ENCODE measurements at regions not wholly inside any gene's neighbourhood (a gene's known extent, or its start where the extent isn't known, plus 50 kb on each side); places are given as distances from the start of the nearest gene placed in this dataset.
"Not testable (repeated sequence)": the region's sequence is repeated elsewhere in the genome, so short reads cannot be mapped to it uniquely, and the experiment has no call there.

DNA sequence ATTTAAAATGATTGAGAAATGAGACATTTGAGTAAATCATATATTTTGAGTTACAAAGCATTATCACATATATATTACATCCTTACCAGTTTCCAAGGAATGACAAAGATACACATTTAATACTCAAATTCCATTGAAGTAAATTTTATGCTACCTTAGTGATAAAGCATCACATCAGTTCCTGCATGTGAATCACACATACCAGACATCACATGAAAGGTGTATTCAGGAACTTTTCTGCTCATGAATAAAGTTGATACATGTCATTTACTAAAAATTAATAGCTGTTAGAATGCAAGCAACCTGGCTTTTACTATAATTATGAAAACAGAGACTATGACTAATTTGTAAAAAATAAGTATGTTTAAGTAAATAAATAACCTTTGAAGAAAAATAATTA, 548.8 kb upstream of the SLC39A10 start:
- Histone ChIP-seq H3K36me3 (ENCODE audit: insufficient read depth, low read length) (no peaks in the 10 kb centered on the region), H3K9me3 (ENCODE audit: low read length) (no peaks in the 10 kb centered on the region), H3K4me1 (ENCODE audit: insufficient read depth, low read length) (no peaks in the 10 kb centered on the region), H3K27ac (ENCODE audit: low read depth, low read length) (no peak overlapping the region), H3K4me3 (ENCODE audit: low read length) (no peak overlapping the region), H3K27me3 (ENCODE audit: insufficient read depth, low read length, poor library complexity, severe bottlenecking) (no peaks in the 10 kb centered on the region)
- ChIA-PET CTCF (no interaction called here), POLR2A (no interaction called here)
- Mint-ChIP-seq H3K27ac (no peak overlapping the region), H3K4me1 (no peaks in the 10 kb centered on the region), H3K9me3 (peaks cover 0 to 7% (median 2%) of the 10 kb centered on the region in 5 donors), H3K4me3 (no peak overlapping the region), H3K27me3 (no peaks in the 10 kb centered on the region), H3K36me3 (no peaks in the 10 kb centered on the region)
- DNase-seq, result no peak

DNA sequence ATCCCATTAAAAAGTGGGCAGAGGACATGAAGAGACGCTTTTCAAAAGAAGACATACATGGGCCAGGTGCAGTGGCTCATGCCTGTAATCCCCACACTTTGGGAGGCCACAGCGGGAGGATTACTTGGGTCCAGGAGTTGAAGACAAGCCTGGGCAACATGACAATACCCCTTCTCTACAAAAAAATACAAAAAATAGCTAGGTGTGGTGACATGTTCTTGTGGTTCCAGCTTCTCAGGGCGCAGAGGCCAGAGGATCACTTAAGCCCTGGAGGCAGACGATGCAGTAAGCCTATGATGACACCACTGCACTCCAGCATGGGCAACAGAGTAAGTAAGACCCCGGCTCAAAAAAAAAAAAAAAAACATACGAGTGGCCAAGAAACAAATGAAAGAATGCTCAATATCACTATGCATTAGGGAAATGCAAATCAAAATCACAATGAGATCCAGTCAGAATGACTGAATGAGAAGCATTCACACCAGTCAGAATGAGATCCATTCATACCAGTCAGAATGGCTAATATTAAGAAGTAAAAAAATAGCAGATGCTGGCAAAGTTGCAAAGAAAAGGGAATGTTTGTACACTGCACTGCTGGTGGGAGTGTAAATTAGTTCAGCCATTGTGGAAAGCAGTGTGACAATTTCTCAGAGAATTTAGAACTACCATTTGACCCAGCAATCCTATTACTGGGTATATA, 550.2 kb upstream of the SLC39A10 start:
- H3K4me3 ChIP-seq (ENCODE audit: low read length), result no peak overlapping the region
- H3K9me3 Mint-ChIP-seq, result peaks cover 0 to 2% (median 0%) of the 10 kb centered on the region in 5 donors
- POLR2A ChIA-PET, result no interaction called here
- no peak overlapping the region for H3K4me3 Mint-ChIP-seq
- H3K9me3 ChIP-seq (ENCODE audit: low read length), result no peaks in the 10 kb centered on the region
- H3K36me3 ChIP-seq (ENCODE audit: insufficient read depth, low read length), result no peaks in the 10 kb centered on the region
- H3K27ac ChIP-seq (ENCODE audit: low read depth, low read length), result no peak overlapping the region
- H3K27me3 ChIP-seq (ENCODE audit: insufficient read depth, low read length, poor library complexity, severe bottlenecking), result no peaks in the 10 kb centered on the region
- no peaks in the 10 kb centered on the region for H3K36me3 Mint-ChIP-seq
- no peaks in the 10 kb centered on the region for H3K27me3 Mint-ChIP-seq
- no peaks in the 10 kb centered on the region for H3K4me1 ChIP-seq (ENCODE audit: insufficient read depth, low read length)
- H3K27ac Mint-ChIP-seq, result no peak overlapping the region
- DNase-seq, result no peak
- CTCF ChIA-PET, result no interaction called here
- H3K4me1 Mint-ChIP-seq, result no peaks in the 10 kb centered on the region

DNA sequence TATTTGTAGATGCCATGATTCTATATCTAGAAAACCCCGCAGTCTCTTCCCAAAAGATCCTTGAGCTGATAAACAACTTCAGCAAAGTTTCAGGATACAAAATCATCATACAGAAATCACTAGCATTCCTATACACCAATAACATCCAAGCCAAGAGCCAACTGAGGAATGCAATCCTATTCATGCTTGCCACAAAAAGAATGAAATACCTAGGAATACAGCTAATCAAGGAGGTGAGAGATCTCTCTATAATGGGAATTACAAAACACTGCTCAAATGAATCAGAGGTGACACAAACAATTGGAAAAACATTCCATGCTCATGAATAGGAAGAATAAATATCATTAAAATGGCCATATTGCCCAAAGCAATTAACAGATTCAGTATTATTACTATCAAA, 551.4 kb upstream of the SLC39A10 start:
- no peak overlapping the region for H3K27ac Mint-ChIP-seq
- H3K9me3 Mint-ChIP-seq, result no peaks in the 10 kb centered on the region
- DNase-seq, result no peak
- no peak overlapping the region for H3K4me3 Mint-ChIP-seq
- no peaks in the 10 kb centered on the region for H3K36me3 Mint-ChIP-seq
- no peaks in the 10 kb centered on the region for H3K4me1 ChIP-seq (ENCODE audit: insufficient read depth, low read length)
- no peaks in the 10 kb centered on the region for H3K9me3 ChIP-seq (ENCODE audit: low read length)
- no peak overlapping the region for H3K27ac ChIP-seq (ENCODE audit: low read depth, low read length)
- H3K27me3 ChIP-seq (ENCODE audit: insufficient read depth, low read length, poor library complexity, severe bottlenecking), result no peaks in the 10 kb centered on the region
- H3K27me3 Mint-ChIP-seq, result peaks cover 0 to 1% of the 10 kb centered on the region in 2 donors
- no peak overlapping the region for H3K4me3 ChIP-seq (ENCODE audit: low read length)
- H3K4me1 Mint-ChIP-seq, result no peaks in the 10 kb centered on the region
- ChIA-PET CTCF (no interaction called here), POLR2A (no interaction called here)
- H3K36me3 ChIP-seq (ENCODE audit: insufficient read depth, low read length), result no peaks in the 10 kb centered on the region

GRCh38 chr2:195094330-195094729, 562.7 kb upstream of the SLC39A10 start:
- H3K27ac Mint-ChIP-seq, result no peak overlapping the region
- DNase-seq, result no peak
- no peaks in the 10 kb centered on the region for H3K9me3 Mint-ChIP-seq
- H3K27me3 ChIP-seq (ENCODE audit: insufficient read depth, low read length, poor library complexity, severe bottlenecking), result no peaks in the 10 kb centered on the region
- no peak overlapping the region for H3K4me3 Mint-ChIP-seq
- no peak overlapping the region for H3K27ac ChIP-seq (ENCODE audit: low read depth, low read length)
- H3K4me3 ChIP-seq (ENCODE audit: low read length), result no peak overlapping the region
- no peaks in the 10 kb centered on the region for H3K9me3 ChIP-seq (ENCODE audit: low read length)
- H3K27me3 Mint-ChIP-seq, result peaks cover 0 to 7% of the 10 kb centered on the region in 2 donors
- ChIA-PET POLR2A (no interaction called here), CTCF (no interaction called here)
- no peaks in the 10 kb centered on the region for H3K36me3 Mint-ChIP-seq
- no peaks in the 10 kb centered on the region for H3K4me1 ChIP-seq (ENCODE audit: insufficient read depth, low read length)
- H3K36me3 ChIP-seq (ENCODE audit: insufficient read depth, low read length), result no peaks in the 10 kb centered on the region
- no peaks in the 10 kb centered on the region for H3K4me1 Mint-ChIP-seq

DNA sequence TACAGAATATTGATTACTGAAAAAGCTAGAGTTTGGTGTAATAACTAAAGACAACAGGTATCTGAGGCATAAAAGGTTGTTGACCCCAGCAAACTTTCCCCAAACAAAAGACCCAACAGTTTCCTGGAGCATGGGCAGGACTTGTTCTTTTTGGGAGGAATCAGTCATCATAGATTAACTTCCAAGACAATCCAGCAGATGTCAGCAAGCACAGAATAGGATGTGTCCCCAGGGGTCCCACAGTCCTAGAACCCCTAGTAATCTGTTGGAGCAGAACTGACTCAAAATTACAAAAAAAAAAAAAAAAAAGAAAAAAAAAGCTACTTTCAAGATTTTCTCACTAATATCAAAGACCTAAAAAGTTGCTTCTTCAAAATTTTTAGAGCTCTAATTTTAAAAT, 564.7 kb upstream of the SLC39A10 start:
- H3K27ac ChIP-seq (ENCODE audit: low read depth, low read length), result no peak overlapping the region
- H3K4me1 ChIP-seq (ENCODE audit: insufficient read depth, low read length), result no peaks in the 10 kb centered on the region
- Mint-ChIP-seq H3K4me1 (no peaks in the 10 kb centered on the region), H3K4me3 (no peak overlapping the region), H3K9me3 (peaks cover 0 to 2% (median 0%) of the 10 kb centered on the region in 5 donors), H3K36me3 (no peaks in the 10 kb centered on the region), H3K27me3 (peaks cover 0 to 11% of the 10 kb centered on the region in 2 donors), H3K27ac (no peak overlapping the region)
- no peaks in the 10 kb centered on the region for H3K27me3 ChIP-seq (ENCODE audit: insufficient read depth, low read length, poor library complexity, severe bottlenecking)
- no peak for DNase-seq
- H3K9me3 ChIP-seq (ENCODE audit: low read length), result no peaks in the 10 kb centered on the region
- POLR2A ChIA-PET, result no interaction called here
- CTCF ChIA-PET, result no interaction called here
- H3K4me3 ChIP-seq (ENCODE audit: low read length), result no peak overlapping the region
- H3K36me3 ChIP-seq (ENCODE audit: insufficient read depth, low read length), result no peaks in the 10 kb centered on the region

GRCh38 chr2:195072806-195073205, 584.2 kb upstream of the SLC39A10 start:
- H3K9me3 ChIP-seq (ENCODE audit: low read length); H3K36me3 ChIP-seq (ENCODE audit: insufficient read depth, low read length); POLR2A ChIA-PET; CTCF ChIA-PET; H3K27me3 ChIP-seq (ENCODE audit: insufficient read depth, low read length, poor library complexity, severe bottlenecking); H3K9me3 Mint-ChIP-seq; H3K36me3 Mint-ChIP-seq; H3K4me3 Mint-ChIP-seq; H3K4me3 ChIP-seq (ENCODE audit: low read length); H3K27ac Mint-ChIP-seq; H3K27ac ChIP-seq (ENCODE audit: low read depth, low read length); DNase-seq; H3K4me1 Mint-ChIP-seq; H3K4me1 ChIP-seq (ENCODE audit: insufficient read depth, low read length): not testable (repeated sequence)
- peaks cover 4 to 24% of the 10 kb centered on the region in 2 donors for H3K27me3 Mint-ChIP-seq

GRCh38 chr2:195057001-195057400, 600.0 kb upstream of the SLC39A10 start:
- Histone ChIP-seq H3K36me3 (ENCODE audit: insufficient read depth, low read length) (no peaks in the 10 kb centered on the region), H3K4me1 (ENCODE audit: insufficient read depth, low read length) (no peaks in the 10 kb centered on the region), H3K4me3 (ENCODE audit: low read length) (no peak overlapping the region), H3K27me3 (ENCODE audit: insufficient read depth, low read length, poor library complexity, severe bottlenecking) (no peaks in the 10 kb centered on the region), H3K27ac (ENCODE audit: low read depth, low read length) (no peak overlapping the region), H3K9me3 (ENCODE audit: low read length) (no peaks in the 10 kb centered on the region)
- Mint-ChIP-seq H3K4me1 (no peaks in the 10 kb centered on the region), H3K27me3 (no peaks in the 10 kb centered on the region), H3K27ac (no peak overlapping the region), H3K4me3 (no peak overlapping the region), H3K9me3 (no peaks in the 10 kb centered on the region), H3K36me3 (no peaks in the 10 kb centered on the region)
- ChIA-PET POLR2A (no interaction called here), CTCF (no interaction called here)
- no peak for DNase-seq

DNA sequence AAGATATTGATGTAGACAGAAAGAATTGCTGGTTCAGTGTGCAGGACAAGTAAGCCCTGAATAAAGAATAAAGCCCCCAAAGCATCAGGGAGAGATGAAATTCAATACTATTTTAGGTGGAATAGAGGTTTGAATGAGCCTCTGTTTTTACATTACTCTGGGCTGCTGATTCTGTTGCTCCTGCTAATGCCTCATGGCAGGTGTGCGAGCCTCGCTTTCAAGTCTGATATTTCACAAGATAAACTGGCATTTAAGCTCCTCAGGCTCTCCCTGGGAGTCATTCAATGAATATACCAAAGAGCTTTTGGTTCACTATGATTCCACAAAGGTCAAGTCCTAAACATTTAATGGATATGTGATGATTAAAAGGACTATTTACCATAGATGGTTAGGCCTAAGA, 601.0 kb upstream of the SLC39A10 start:
- CTCF ChIA-PET, result no interaction called here
- Histone ChIP-seq H3K27me3 (ENCODE audit: insufficient read depth, low read length, poor library complexity, severe bottlenecking) (no peaks in the 10 kb centered on the region), H3K36me3 (ENCODE audit: insufficient read depth, low read length) (no peaks in the 10 kb centered on the region), H3K4me1 (ENCODE audit: insufficient read depth, low read length) (no peaks in the 10 kb centered on the region), H3K27ac (ENCODE audit: low read depth, low read length) (no peak overlapping the region), H3K9me3 (ENCODE audit: low read length) (no peaks in the 10 kb centered on the region), H3K4me3 (ENCODE audit: low read length) (no peak overlapping the region)
- H3K4me3 Mint-ChIP-seq, result no peak overlapping the region
- DNase-seq, result no peak
- no peaks in the 10 kb centered on the region for H3K36me3 Mint-ChIP-seq
- H3K4me1 Mint-ChIP-seq, result no peaks in the 10 kb centered on the region
- no peaks in the 10 kb centered on the region for H3K9me3 Mint-ChIP-seq
- no peaks in the 10 kb centered on the region for H3K27me3 Mint-ChIP-seq
- H3K27ac Mint-ChIP-seq, result no peak overlapping the region
- POLR2A ChIA-PET, result no interaction called here

DNA sequence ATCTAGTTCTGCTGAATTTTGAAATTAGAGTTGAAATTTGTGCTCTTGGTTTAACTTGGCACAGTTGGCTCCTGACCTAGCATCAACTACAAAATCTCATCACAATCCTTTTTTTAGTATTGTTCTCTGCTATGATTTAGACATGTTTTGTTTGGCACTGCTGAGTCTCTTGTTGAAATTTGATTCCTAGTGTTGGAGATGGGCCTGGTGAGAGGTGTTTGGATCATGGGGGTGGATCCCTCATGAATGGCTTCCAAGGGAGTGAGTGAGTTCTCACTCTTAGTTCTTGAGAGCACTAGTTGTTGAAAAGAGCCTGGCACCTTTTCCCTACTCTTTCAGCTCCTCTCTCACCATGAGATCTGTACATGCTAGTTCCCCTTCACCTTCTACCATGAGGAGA, 605.6 kb upstream of the SLC39A10 start:
- H3K36me3 ChIP-seq (ENCODE audit: insufficient read depth, low read length), result no peaks in the 10 kb centered on the region
- Mint-ChIP-seq H3K4me1 (no peaks in the 10 kb centered on the region), H3K27ac (no peak overlapping the region), H3K27me3 (no peaks in the 10 kb centered on the region), H3K36me3 (no peaks in the 10 kb centered on the region), H3K9me3 (no peaks in the 10 kb centered on the region), H3K4me3 (no peak overlapping the region)
- ChIA-PET POLR2A (no interaction called here), CTCF (no interaction called here)
- no peak for DNase-seq
- no peak overlapping the region for H3K4me3 ChIP-seq (ENCODE audit: low read length)
- H3K27ac ChIP-seq (ENCODE audit: low read depth, low read length), result no peak overlapping the region
- no peaks in the 10 kb centered on the region for H3K27me3 ChIP-seq (ENCODE audit: insufficient read depth, low read length, poor library complexity, severe bottlenecking)
- no peaks in the 10 kb centered on the region for H3K9me3 ChIP-seq (ENCODE audit: low read length)
- H3K4me1 ChIP-seq (ENCODE audit: insufficient read depth, low read length), result no peaks in the 10 kb centered on the region
